HG02938 (cell line): ENCODE measurements at regions not wholly inside any gene's neighbourhood (a gene's known extent, or its start where the extent isn't known, plus 50 kb on each side); places are given as distances from the start of the nearest gene placed in this dataset.
"Not testable (repeated sequence)": the region's sequence is repeated elsewhere in the genome, so short reads cannot be mapped to it uniquely, and the experiment has no call there.

Experiments used
- ATAC-seq: cut with Tn5 transposase; IDR thresholded peaks from one replicate; pipeline ENCODE4 v1.9.1; 2021; ENCODE audit warnings: mild to moderate bottlenecking, moderate library complexity; ENCODE audit not compliant: unreplicated experiment

- ATAC-seq: no peak
Measured at GRCh38 chr1:235059221-235059620, 69.4 kb downstream of the TOMM20 start.

DNA sequence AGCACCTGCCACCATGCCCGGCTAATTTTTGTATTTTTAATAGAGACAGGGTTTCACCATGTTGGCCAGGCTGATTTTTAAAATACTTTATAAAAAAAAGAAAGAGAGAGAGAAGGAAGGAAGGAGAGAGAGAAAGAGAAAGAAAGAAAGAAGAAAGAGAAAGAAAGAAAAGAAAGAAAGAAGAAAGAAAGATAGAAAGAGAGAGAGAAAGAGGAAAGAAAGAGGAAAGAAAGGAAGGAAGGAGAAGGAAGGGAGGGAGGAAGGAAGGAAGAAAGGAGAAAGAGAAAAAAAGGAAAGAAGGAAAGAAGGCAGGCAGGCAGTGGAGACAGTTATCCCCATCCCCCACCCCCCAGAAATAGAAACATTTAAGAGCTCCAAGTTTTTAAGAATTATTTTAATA lies 69.9 kb downstream of the TOMM20 start:
- ATAC-seq: no peak

- no peak for ATAC-seq
Measured at GRCh38 chr1:235057385-235058306, 71.0 kb downstream of the TOMM20 start.

- no peak for ATAC-seq
Measured at GRCh38 chr1:235056937-235057336, 71.7 kb downstream of the TOMM20 start.

- no peak for ATAC-seq
Measured at GRCh38 chr1:235054936-235055335, 73.7 kb downstream of the TOMM20 start.

DNA sequence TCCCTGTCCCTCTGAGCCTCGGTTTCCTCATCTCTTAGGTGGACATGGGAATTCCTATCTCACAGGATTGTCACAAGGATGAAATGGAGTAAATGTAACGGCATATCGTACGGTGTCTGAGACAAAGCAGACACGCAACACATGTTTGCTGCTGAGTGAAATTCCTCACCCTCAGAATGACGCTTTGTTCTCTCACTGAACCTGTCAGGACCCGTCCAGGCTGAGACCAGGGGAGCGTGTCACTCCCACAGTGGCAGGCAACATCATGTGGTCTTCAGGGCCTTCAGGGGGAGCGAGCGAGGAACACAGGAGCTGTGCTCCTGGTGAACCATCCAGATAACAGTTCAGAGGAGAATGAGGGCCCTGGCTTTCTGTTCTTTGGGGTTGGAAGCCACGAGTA lies 74.2 kb downstream of the TOMM20 start:
- no peak for ATAC-seq

DNA sequence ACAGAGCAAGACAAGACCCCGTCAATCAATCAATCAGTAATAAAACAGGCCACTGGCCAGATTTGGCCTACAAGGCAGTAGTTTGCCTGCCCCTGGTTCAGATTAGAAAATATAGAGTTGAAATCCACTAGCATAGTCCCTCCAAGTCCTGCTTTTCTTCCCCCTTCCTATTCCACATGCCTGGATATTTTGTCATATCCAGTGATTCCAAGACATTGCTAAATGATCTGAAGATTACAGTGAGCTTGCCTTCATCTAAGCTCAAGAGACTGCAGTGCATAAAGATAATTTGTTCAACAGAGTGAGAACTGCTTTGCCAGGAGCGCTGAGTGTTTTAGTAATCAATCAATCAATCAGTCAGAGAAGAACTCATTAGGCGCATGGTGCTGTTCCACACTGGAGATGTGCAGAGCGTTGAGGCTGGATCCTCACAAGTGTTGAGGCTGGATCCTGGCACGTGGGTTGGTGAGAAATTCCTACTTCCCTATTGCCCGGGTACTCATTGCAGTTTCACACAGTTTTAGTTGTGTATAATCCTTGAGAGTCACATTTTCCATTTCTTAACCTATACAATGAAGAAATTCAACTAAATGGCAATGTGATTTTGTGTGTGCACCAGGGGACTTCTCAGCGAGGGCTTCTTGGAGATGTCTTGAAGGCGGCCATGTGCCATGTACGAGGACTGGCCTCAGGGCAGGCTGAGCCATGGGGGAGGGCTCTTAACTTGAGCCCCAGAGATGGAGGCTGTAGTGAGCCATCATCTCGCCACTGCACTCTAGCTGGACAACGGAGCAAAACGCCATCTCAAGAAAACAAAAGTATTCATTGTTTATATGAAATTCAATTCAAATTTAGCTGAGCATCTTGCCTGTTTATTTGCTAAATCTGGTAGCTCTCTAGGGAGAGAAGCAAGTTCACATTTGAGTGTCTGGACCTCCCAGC lies 76.3 kb downstream of the TOMM20 start:
- no peak for ATAC-seq

DNA sequence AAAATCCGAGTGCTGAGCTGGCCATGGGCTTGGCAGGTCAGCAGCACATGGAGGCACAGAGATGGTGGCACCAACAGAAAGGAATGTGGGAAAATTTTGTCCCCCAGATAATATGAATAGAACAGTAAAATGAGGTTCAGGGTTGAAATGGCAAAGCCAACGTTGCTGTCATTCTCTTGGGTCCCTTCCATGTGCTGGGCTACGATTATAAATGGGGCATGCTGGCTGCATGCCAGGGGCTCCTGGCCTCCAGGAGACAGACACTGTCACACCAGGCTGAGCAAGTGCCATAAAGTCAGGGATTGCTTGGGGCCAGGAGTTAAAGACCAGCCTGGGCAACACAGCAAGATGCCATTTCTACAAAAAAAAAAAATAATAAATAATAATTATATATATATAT lies 77.1 kb downstream of the TOMM20 start:
- ATAC-seq: no peak

GRCh38 chr1:235050911-235051360 lies 77.7 kb downstream of the TOMM20 start:
- no peak for ATAC-seq

DNA sequence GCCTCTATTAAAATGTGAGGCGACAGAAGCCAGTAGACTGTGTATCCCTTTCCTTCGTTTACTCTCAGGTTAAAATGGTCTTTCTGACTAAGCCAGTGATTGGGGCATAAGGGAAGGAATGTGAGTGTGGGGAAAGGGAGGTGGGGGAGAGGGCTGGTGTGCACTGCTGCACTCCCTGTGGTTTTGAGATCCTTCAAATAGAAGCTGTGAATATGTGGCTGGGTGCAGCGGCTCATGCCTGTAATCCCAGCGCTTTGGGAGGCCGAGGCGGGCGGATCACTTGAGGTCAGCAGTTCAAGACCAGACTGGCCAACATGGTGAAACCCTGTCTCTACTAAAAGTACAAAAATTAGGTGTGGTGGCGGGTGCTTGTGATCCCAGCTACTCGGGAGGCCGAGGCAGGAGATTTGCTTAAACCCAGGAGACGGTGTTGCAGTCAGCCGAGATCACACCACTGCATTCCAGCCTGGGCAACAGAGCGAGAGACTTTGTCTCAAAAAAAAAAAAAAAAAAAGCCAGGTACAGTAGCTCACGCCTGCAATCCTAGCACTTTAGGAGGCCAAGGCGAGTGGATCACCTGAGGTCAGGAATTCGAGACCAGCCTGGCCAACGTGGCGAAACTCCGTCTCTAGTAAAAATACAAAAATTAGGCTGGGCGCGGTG lies 78.8 kb downstream of the TOMM20 start:
- not testable (repeated sequence) for ATAC-seq

GRCh38 chr1:235049217-235049616 lies 79.4 kb downstream of the TOMM20 start:
- no peak for ATAC-seq

DNA sequence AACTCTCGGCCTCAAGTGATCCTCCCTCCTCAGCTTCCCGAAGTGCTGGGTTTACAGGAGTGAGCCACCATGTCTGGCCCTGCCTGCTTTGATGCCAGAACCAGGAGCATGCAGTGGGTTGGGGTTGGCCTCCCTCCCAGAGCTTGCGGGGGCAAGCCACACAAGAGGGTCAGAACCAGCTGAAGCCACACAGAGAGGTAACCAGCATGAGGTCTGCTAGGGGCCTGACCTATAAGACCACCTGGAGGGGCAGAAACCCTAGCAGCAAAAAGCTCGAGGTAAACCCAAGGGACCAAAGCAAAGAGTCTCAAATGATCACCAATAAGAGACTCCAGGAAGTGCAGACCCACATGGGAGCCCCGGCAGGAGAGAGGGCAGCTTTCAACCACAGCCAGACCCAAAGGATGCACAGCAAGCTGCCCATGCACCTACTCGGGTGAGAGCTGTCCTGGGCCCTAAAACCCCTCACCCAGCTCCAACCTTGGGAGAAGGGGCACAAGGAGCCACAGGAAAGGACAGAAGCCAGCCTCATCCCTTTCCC lies 81.2 kb downstream of the TOMM20 start:
- ATAC-seq: no peak

- ATAC-seq: no peak
Measured at GRCh38 chr1:235045921-235046601, 82.6 kb downstream of the TOMM20 start.

DNA sequence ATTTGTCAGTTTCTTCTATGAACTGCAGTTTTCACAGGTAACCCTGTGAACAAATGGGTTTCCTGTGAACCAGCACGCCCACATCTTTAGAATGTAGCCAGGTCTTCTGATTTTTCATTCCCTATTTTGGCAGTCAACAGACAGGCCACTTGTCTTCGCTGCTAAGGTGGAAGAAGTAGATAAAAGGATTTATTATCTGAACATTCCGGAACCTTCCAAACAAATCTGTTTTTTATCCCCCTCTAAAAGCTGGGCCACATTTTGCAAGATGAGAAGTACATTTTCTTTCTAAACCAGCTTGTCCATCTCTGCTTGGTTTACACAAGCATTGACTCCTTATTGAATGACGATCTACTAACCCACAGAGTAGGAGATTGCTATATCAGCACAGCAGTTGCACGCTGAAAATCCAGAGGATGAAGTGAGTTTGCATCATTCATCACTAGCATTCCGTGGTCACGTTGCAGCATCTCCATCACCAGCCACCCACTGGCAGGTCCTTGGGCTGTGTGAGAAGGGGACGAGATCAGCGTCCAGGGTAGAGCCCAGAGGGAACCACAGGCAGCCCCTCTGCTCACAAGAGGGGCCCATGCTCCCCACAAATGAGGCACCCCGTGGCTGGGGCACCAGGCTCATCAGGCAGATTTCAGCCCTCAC lies 83.5 kb downstream of the TOMM20 start:
- ATAC-seq: no peak

DNA sequence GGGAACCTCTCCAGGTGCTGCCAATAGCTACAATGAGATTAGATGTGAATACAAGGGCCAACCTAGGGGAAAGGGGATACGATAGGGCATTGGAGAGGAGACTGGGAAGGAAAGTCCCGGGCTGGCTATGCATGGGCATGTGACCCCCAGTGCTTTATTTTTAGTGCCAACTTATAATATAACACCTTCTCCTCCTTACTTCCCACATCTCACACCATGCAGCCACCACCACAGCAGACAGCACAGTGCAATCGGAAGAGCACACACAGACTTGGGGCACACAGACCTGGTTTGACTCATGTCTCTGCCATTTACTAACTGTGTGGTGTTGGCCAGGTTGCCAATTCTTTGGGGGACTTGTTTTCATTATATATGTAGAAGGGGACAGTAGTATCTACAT lies 85.4 kb downstream of the TOMM20 start:
- no peak for ATAC-seq

DNA sequence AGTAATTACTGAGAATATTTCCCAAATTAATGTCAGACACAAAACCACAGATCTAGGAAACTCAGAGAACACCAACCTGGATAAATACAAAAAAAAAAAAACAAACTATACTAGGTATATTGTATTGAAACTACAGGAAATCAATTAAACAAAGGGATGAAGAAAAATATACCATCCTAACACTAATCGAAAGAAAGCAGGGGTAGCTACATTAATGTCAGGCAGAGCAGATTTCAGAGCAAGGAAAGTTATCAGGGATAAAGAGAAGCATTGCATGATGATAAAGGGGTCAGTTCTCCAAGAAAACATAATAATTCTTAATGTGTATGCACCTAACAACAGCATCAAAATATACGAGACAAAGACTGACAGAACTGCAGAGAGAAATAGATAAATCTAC lies 89.9 kb downstream of the TOMM20 start:
- ATAC-seq: no peak

- no peak for ATAC-seq
Measured at GRCh38 chr1:235035928-235036327, 92.7 kb downstream of the TOMM20 start.

DNA sequence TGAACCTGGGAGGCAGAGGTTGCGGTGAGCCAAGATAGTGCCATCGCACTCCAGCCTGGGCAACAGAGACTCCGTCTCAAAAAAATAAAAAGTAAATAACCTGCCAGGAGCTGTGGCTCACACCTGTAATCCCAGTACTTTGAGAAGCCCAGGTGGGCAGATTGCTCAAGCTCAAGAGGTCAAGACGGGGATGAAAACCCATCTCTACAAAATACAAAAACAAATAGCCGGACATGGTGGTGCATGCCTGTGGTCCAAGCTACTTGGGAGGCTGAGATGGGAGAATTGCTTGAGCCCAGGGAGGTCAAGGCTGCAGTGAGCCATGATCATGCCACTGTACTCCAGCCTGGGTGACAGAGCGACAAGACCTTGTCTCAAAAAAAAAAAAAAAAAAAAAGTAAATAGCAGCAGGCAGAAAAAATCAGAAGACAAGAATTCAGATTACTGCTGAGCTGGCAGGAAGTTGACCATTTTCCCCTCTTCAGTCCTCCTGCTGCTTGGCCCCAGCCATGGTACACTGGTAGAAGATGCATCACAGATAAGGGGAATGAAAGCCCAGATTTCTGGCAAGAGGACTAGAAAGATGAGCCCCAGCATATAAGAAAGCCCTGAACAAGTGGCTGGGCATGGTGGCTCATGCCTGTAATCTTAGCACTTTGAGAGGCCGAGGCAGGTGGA lies 97.6 kb downstream of the TOMM20 start:
- ATAC-seq: no peak

DNA sequence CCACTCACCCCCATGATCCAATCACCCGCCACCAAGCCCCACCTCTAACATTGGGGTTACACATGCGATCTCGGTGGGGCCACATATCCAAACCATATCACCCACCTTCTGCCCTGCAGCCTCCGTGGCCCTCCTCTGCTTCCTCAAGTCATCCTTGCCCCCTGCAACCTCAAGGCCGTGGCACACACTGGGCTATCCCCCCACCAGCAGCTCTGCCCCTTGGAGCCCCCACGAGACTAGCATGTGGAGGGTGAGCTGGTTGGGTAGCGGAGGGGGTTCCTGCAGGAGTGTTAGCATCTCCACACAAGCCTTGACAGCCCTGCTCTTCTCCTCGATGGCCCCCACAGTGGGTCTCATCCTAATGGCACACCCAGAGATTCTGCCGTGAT lies 100.8 kb downstream of the TOMM20 start:
- ATAC-seq: no peak
